NB4 (cell line): ENCODE measurements at regions not wholly inside any gene's neighbourhood (a gene's known extent, or its start where the extent isn't known, plus 50 kb on each side); places are given as distances from the start of the nearest gene placed in this dataset.

ENCODE experiments used
- DNase-seq: peaks from one replicate; pipeline ENCODE4 v3.0.0; 2010; ENCODE audit warnings: low read depth
- H3K4me3 ChIP-seq: one replicate; pipeline ENCODE4 v1.5.1; 2011; ENCODE audit warnings: mild to moderate bottlenecking, low read depth, low read length, moderate library complexity
- CTCF ChIP-seq: IDR thresholded peaks from one replicate; pipeline ENCODE4 v1.5.1; 2012; ENCODE audit warnings: low read depth, low read length
- MAX ChIP-seq: IDR thresholded peaks from 2 replicates; pipeline ENCODE4 v1.6.1; 2011; ENCODE audit warnings: low read depth, low read length
- MYC ChIP-seq: IDR thresholded peaks from 2 replicates; pipeline ENCODE4 v1.6.1; 2011; ENCODE audit warnings: low read depth, low read length
- POLR2A ChIP-seq: IDR thresholded peaks from 2 replicates; pipeline ENCODE4 v1.6.1; 2011; ENCODE audit warnings: mild to moderate bottlenecking; ENCODE audit not compliant: insufficient read length; ENCODE audit errors: extremely low read depth

GRCh38 chr11:91904792-91905785 is 319.5 kb upstream of the FAT3 start:
- TF ChIP-seq POLR2A (no peak), MYC (no peak), MAX (no peak), CTCF (no peak)
- H3K4me3 ChIP-seq = no peak overlapping the region
- peak; percentile 12 for DNase-seq

GRCh38 chr11:91902312-91902711 is 322.3 kb upstream of the FAT3 start:
- DNase-seq = no peak
- TF ChIP-seq MAX (no peak), MYC (no peak), POLR2A (no peak), CTCF (no peak)
- H3K4me3 ChIP-seq = no peak overlapping the region

GRCh38 chr11:91880660-91881059 is 344.0 kb upstream of the FAT3 start:
- TF ChIP-seq CTCF (no peak), MYC (no peak), POLR2A (no peak), MAX (no peak)
- H3K4me3 ChIP-seq = no peak overlapping the region
- no peak for DNase-seq

GRCh38 chr11:91876746-91877145 is 347.9 kb upstream of the FAT3 start:
- TF ChIP-seq CTCF (no peak), POLR2A (no peak), MAX (no peak), MYC (no peak)
- DNase-seq = no peak
- H3K4me3 ChIP-seq = no peak overlapping the region

GRCh38 chr11:91872243-91872642 is 352.4 kb upstream of the FAT3 start:
- TF ChIP-seq MAX (no peak), CTCF (no peak), POLR2A (no peak), MYC (no peak)
- no peak for DNase-seq
- H3K4me3 ChIP-seq = no peak overlapping the region
